ENCODE measurements at regions not wholly inside any gene's neighbourhood (a gene's known extent, or its start where the extent isn't known, plus 50 kb on each side); places are given as distances from the start of the nearest gene placed in this dataset.
A peak's percentile ranks its signal among the peaks of the same experiment; 100 is the strongest.

GRCh38 chr10:78656417-78657162 is 412.2 kb upstream of the ZMIZ1 start:
- no peaks in the 10 kb centered on the region for H3K9me3 ChIP-seq (ENCODE audit: control insufficient read depth in 2 of 3, low read length in 3 of 3)
- Mint-ChIP-seq H3K36me3 (no peaks in the 10 kb centered on the region), H3K27ac (no peak overlapping the region), H3K9me3 (peaks cover 0 to under 1% (median 0%) of the 10 kb centered on the region in 11 donors), H3K4me1 (peaks cover 0 to 1% (median 0%) of the 10 kb centered on the region in 7 donors), H3K27me3 (peaks cover 8 to 24% (median 9%) of the 10 kb centered on the region in 5 donors), H3K4me3 (no peak overlapping the region)
- no peaks in the 10 kb centered on the region for H3K36me3 ChIP-seq (ENCODE audit: control insufficient read depth in 2 of 3, insufficient read depth in 3 of 3, low read length in 3 of 3)
- H3K27ac ChIP-seq (ENCODE audit: low read depth, low read length): no peak overlapping the region
- CTCF ChIA-PET: interaction anchor here (1.0 to 2.7 kb wide), 2 partner anchors 539 to 609 kb away, joined by 3 to 16 read pairs; no protein-coding TSS in a partner anchor
- no peak overlapping the region for H3K4me3 ChIP-seq (ENCODE audit: low read length)
- intact Hi-C loops (cut with micrococcal nuclease): loop anchor here (1.0 to 5.0 kb wide), 7 partner anchors 353 to 609 kb away; partner anchors contain the start of gene ZMIZ1 (in 1 of the 2)
- ATAC-seq (no peak), DNase-seq (no peak)
- POLR2A ChIA-PET: interaction anchor here (0.6 kb wide), 1 partner anchor 493 kb away, joined by 3 read pairs; no protein-coding TSS in a partner anchor
- H3K4me1 ChIP-seq (ENCODE audit: control insufficient read depth in 2 of 2, insufficient read depth in 2 of 2, low read length in 2 of 2): no peaks in the 10 kb centered on the region
- H3K27me3 ChIP-seq (ENCODE audit: control insufficient read depth in 2 of 2, insufficient read depth in 2 of 2, low read length in 2 of 2): no peaks in the 10 kb centered on the region

- no peaks in the 10 kb centered on the region for H3K36me3 ChIP-seq (ENCODE audit: control insufficient read depth in 2 of 3, insufficient read depth in 3 of 3, low read length in 3 of 3)
- Mint-ChIP-seq H3K4me3 (no peak overlapping the region), H3K36me3 (no peaks in the 10 kb centered on the region), H3K27ac (no peak overlapping the region), H3K27me3 (peaks cover 7 to 25% (median 10%) of the 10 kb centered on the region in 5 donors), H3K9me3 (no peaks in the 10 kb centered on the region), H3K4me1 (peaks cover 0 to 1% (median 0%) of the 10 kb centered on the region in 7 donors)
- H3K9me3 ChIP-seq (ENCODE audit: control insufficient read depth in 2 of 3, low read length in 3 of 3): no peaks in the 10 kb centered on the region
- ChIA-PET CTCF (interaction anchor here (2.7 kb wide), 1 partner anchor 610 kb away, joined by 16 read pairs; no protein-coding TSS in a partner anchor), POLR2A (no interaction called here)
- no peaks in the 10 kb centered on the region for H3K4me1 ChIP-seq (ENCODE audit: control insufficient read depth in 2 of 2, insufficient read depth in 2 of 2, low read length in 2 of 2)
- DNase-seq: peak; percentile 12 to 70 (median 53)
- no peak overlapping the region for H3K27ac ChIP-seq (ENCODE audit: low read depth, low read length)
- intact Hi-C loops (cut with micrococcal nuclease): loop anchor here (1.0 to 5.0 kb wide), 7 partner anchors 354 to 610 kb away; partner anchors contain the start of gene ZMIZ1 (in 1 of the 2)
- no peak overlapping the region for H3K4me3 ChIP-seq (ENCODE audit: low read length)
- ATAC-seq: peak; percentile 85
- no peaks in the 10 kb centered on the region for H3K27me3 ChIP-seq (ENCODE audit: control insufficient read depth in 2 of 2, insufficient read depth in 2 of 2, low read length in 2 of 2)
Measured at GRCh38 chr10:78657163-78657861, 411.5 kb upstream of the ZMIZ1 start.

- POLR2A ChIA-PET: interaction anchor here (0.6 kb wide), 1 partner anchor 628 kb away, joined by 4 read pairs; the partner anchor contains the start of gene POLR3A
- no peak for DNase-seq
Measured at GRCh38 chr10:78657862-78658165, 411.0 kb upstream of the ZMIZ1 start.

GRCh38 chr10:78658645-78659597 is 409.8 kb upstream of the ZMIZ1 start:
- Histone ChIP-seq H3K9me3 (ENCODE audit: control insufficient read depth in 2 of 3, low read length in 3 of 3) (no peaks in the 10 kb centered on the region), H3K36me3 (ENCODE audit: control insufficient read depth in 2 of 3, insufficient read depth in 3 of 3, low read length in 3 of 3) (no peaks in the 10 kb centered on the region), H3K4me3 (ENCODE audit: low read length) (no peak overlapping the region), H3K27me3 (ENCODE audit: control insufficient read depth in 2 of 2, insufficient read depth in 2 of 2, low read length in 2 of 2) (no peaks in the 10 kb centered on the region), H3K4me1 (ENCODE audit: control insufficient read depth in 2 of 2, insufficient read depth in 2 of 2, low read length in 2 of 2) (no peaks in the 10 kb centered on the region), H3K27ac (ENCODE audit: low read depth, low read length) (no peak overlapping the region)
- H3K36me3 Mint-ChIP-seq: no peaks in the 10 kb centered on the region
- ATAC-seq (no peak), DNase-seq (no peak)
- peak overlapping the region in 1 of 9 donors; percentile 15 for H3K27ac Mint-ChIP-seq
- peaks cover 3 to 24% (median 17%) of the 10 kb centered on the region in 5 donors for H3K27me3 Mint-ChIP-seq
- intact Hi-C loops (cut with micrococcal nuclease): loop anchor here in 1 of 2 donors (5.0 kb wide), 1 partner anchor 408 kb away; the partner anchor contains the start of gene ZMIZ1
- peaks cover 0 to 13% (median 0%) of the 10 kb centered on the region in 11 donors for H3K9me3 Mint-ChIP-seq
- POLR2A ChIA-PET: no interaction called here
- CTCF ChIA-PET: interaction anchor here (0.6 to 0.9 kb wide), 3 partner anchors 90 to 536 kb away, joined by 3 read pairs; no protein-coding TSS in a partner anchor
- no peak overlapping the region for H3K4me3 Mint-ChIP-seq
- H3K4me1 Mint-ChIP-seq: peaks cover 0 to 1% (median 0%) of the 10 kb centered on the region in 7 donors

More at GRCh38 chr10:78657862-78658165, 411.0 kb upstream of the ZMIZ1 start:
- H3K36me3 Mint-ChIP-seq: no peaks in the 10 kb centered on the region
- Histone ChIP-seq H3K27me3 (ENCODE audit: control insufficient read depth in 2 of 2, insufficient read depth in 2 of 2, low read length in 2 of 2) (no peaks in the 10 kb centered on the region), H3K4me3 (ENCODE audit: low read length) (no peak overlapping the region), H3K9me3 (ENCODE audit: control insufficient read depth in 2 of 3, low read length in 3 of 3) (no peaks in the 10 kb centered on the region), H3K27ac (ENCODE audit: low read depth, low read length) (no peak overlapping the region), H3K36me3 (ENCODE audit: control insufficient read depth in 2 of 3, insufficient read depth in 3 of 3, low read length in 3 of 3) (no peaks in the 10 kb centered on the region), H3K4me1 (ENCODE audit: control insufficient read depth in 2 of 2, insufficient read depth in 2 of 2, low read length in 2 of 2) (no peaks in the 10 kb centered on the region)
- intact Hi-C loops (cut with micrococcal nuclease): loop anchor here (1.0 to 5.0 kb wide), 7 partner anchors 355 to 611 kb away; partner anchors contain the start of gene ZMIZ1 (in 1 of the 2)
- CTCF ChIA-PET: interaction anchor here (2.7 kb wide), 1 partner anchor 611 kb away, joined by 16 read pairs; no protein-coding TSS in a partner anchor
- H3K4me1 Mint-ChIP-seq: peaks cover 0 to 1% (median 0%) of the 10 kb centered on the region in 7 donors
- peaks cover 7 to 25% (median 12%) of the 10 kb centered on the region in 5 donors for H3K27me3 Mint-ChIP-seq
- peaks cover 0 to 2% (median 0%) of the 10 kb centered on the region in 11 donors for H3K9me3 Mint-ChIP-seq
- H3K4me3 Mint-ChIP-seq: no peak overlapping the region
- no peak for ATAC-seq
- H3K27ac Mint-ChIP-seq: no peak overlapping the region

- CTCF ChIA-PET: interaction anchor here (0.7 to 0.9 kb wide), 3 partner anchors 363 to 759 kb away, joined by 3 to 5 read pairs (median 3); no protein-coding TSS in a partner anchor
- H3K27me3 ChIP-seq (ENCODE audit: control insufficient read depth in 2 of 2, insufficient read depth in 2 of 2, low read length in 2 of 2): no peaks in the 10 kb centered on the region
- peaks cover 0 to 3% (median 0%) of the 10 kb centered on the region in 3 experiments for H3K9me3 ChIP-seq (ENCODE audit: control insufficient read depth in 2 of 3, low read length in 3 of 3)
- H3K4me3 ChIP-seq (ENCODE audit: low read length): no peak overlapping the region
- no peak overlapping the region for H3K27ac Mint-ChIP-seq
- POLR2A ChIA-PET: no interaction called here
- peaks cover 0 to 20% (median under 1%) of the 10 kb centered on the region in 11 donors for H3K9me3 Mint-ChIP-seq
- peaks cover 0 to 1% (median 0%) of the 10 kb centered on the region in 7 donors for H3K4me1 Mint-ChIP-seq
- no peaks in the 10 kb centered on the region for H3K36me3 Mint-ChIP-seq
- intact Hi-C loops (cut with micrococcal nuclease): loop anchor here in 1 of 2 donors (5.0 kb wide), 1 partner anchor 408 kb away; the partner anchor contains the start of gene ZMIZ1
- no peaks in the 10 kb centered on the region for H3K4me1 ChIP-seq (ENCODE audit: control insufficient read depth in 2 of 2, insufficient read depth in 2 of 2, low read length in 2 of 2)
- no peak overlapping the region for H3K27ac ChIP-seq (ENCODE audit: low read depth, low read length)
- ATAC-seq: no peak
- H3K27me3 Mint-ChIP-seq: peaks cover 2 to 24% (median 15%) of the 10 kb centered on the region in 5 donors
- H3K36me3 ChIP-seq (ENCODE audit: control insufficient read depth in 2 of 3, insufficient read depth in 3 of 3, low read length in 3 of 3): no peaks in the 10 kb centered on the region
- H3K4me3 Mint-ChIP-seq: no peak overlapping the region
- no peak for DNase-seq
Measured at GRCh38 chr10:78659598-78659967, 409.2 kb upstream of the ZMIZ1 start.

All from naive thymus-derived CD4-positive, alpha-beta T cell (primary cell).